Testis (tissue), 2 donors: ENCODE measurements at regions not wholly inside any gene's neighbourhood (a gene's known extent, or its start where the extent isn't known, plus 50 kb on each side); places are given as distances from the start of the nearest gene placed in this dataset.

Experiments used
- DNase-seq: peaks from one replicate; pipeline ENCODE4 v3.0.0-alpha.2; 2019
- H3K27ac ChIP-seq, 2 donors: fragments of 200-600 bp; sonication (generic); one replicate each; pipeline ENCODE4 v1.5.1; 2019
- H3K27me3 ChIP-seq: fragments of 200-600 bp; sonication (generic); one replicate; pipeline ENCODE4 v1.5.1; 2019
- H3K36me3 ChIP-seq: fragments of 200-600 bp; sonication (generic); one replicate; pipeline ENCODE4 v1.5.1; 2017; ENCODE audit warnings: low read depth; ENCODE audit errors: missing control alignments
- H3K4me1 ChIP-seq: fragments of 200-600 bp; sonication (generic); one replicate; pipeline ENCODE4 v1.5.1; 2019
- H3K4me3 ChIP-seq, 2 donors: fragments of 200-600 bp; sonication (generic); one replicate each; pipeline ENCODE4 v1.5.1; 2017 to 2019
- H3K9me3 ChIP-seq: fragments of 200-600 bp; sonication (generic); one replicate; pipeline ENCODE4 v1.5.1; 2017
- CTCF ChIP-seq, 3 experiments: fragments of 450-650 bp in 2 of 3; fragments of 200-600 bp in 1 of 3; sonication (generic) in 1 of 3; IDR thresholded peaks; one replicate each; pipeline ENCODE4 v1.5.1; 2016 to 2019; ENCODE audit warnings: antibody characterized with exemption in 3 of 3, mild to moderate bottlenecking in 2 of 3, moderate library complexity in 1 of 3
- POLR2A ChIP-seq: fragments of 450-650 bp; IDR thresholded peaks from one replicate; pipeline ENCODE4 v1.6.1; 2017; ENCODE audit warnings: antibody characterized with exemption, mild to moderate bottlenecking, moderate library complexity
- WGBS, 2 donors: methylation state at CpG; one replicate each; pipeline ENCODE4 v1.1.5; 2018; 5-methylcytosine and 5-hydroxymethylcytosine counted together
- intact Hi-C: fragments of 100-400 bp; cut with DNase I; formaldehyde crosslinking; loops from one replicate; pipeline ENCODE4 v1.15.1; 2023; ENCODE audit warnings: low total_unique reads
- small RNA-seq, 2 donors: library from RNA; depleted of rRNA; stranded (forward); fragments of <200 nt; gene quantifications; one replicate each; pipeline ENCODE3, GENCODE V24; 2016

GRCh38 chr1:182113879-182114626 is 52.5 kb upstream of the ZNF648 start:
- no peak for TF ChIP-seq CTCF (IDR thresholded peaks at IDR 0.05)
- TF ChIP-seq POLR2A: no peak

GRCh38 chr1:182111496-182111895 is 50.0 kb upstream of the ZNF648 start:
- intact Hi-C loops: no loop called here
- no peaks in the 10 kb centered on the region for H3K9me3 ChIP-seq
- no peaks in the 10 kb centered on the region for H3K36me3 ChIP-seq
- WGBS, 2 donors: 65 to 76% methylated on average over 5 of the region's 5 CpGs
- H3K4me1 ChIP-seq: peaks cover 8% of the 10 kb centered on the region
- DNase-seq: no peak
- no peak overlapping the region for H3K4me3 ChIP-seq
- no peak overlapping the region for H3K27ac ChIP-seq
- TF ChIP-seq CTCF (IDR thresholded peaks at IDR 0.05) (no peak), POLR2A (no peak)
- no peaks in the 10 kb centered on the region for H3K27me3 ChIP-seq

More at GRCh38 chr1:182113879-182114626, 52.5 kb upstream of the ZNF648 start:
- H3K27me3 ChIP-seq: no peaks in the 10 kb centered on the region
- no peaks in the 10 kb centered on the region for H3K9me3 ChIP-seq
- peaks cover 8% of the 10 kb centered on the region for H3K4me1 ChIP-seq
- no peaks in the 10 kb centered on the region for H3K36me3 ChIP-seq
- DNase-seq: peak; percentile 20
- WGBS, 2 donors: 57 to 66% methylated on average over 9 of the region's 9 CpGs
- H3K4me3 ChIP-seq: no peak overlapping the region
- intact Hi-C loops: no loop called here
- no peak overlapping the region for H3K27ac ChIP-seq

Small RNA genes lying in the stretch of these regions (small RNA-seq; reads per million reads assigned to genes)
- 0 reads per million in 2 donors for gene RNU6-152P
